HG03521 (cell line): ENCODE measurements at regions not wholly inside any gene's neighbourhood (a gene's known extent, or its start where the extent isn't known, plus 50 kb on each side); places are given as distances from the start of the nearest gene placed in this dataset.
"Not testable (repeated sequence)": the region's sequence is repeated elsewhere in the genome, so short reads cannot be mapped to it uniquely, and the experiment has no call there.

ENCODE experiments used
- ATAC-seq: cut with Tn5 transposase; IDR thresholded peaks from one replicate; pipeline ENCODE4 v1.9.1; 2021; ENCODE audit warnings: mild to moderate bottlenecking, moderate library complexity; ENCODE audit not compliant: unreplicated experiment

DNA sequence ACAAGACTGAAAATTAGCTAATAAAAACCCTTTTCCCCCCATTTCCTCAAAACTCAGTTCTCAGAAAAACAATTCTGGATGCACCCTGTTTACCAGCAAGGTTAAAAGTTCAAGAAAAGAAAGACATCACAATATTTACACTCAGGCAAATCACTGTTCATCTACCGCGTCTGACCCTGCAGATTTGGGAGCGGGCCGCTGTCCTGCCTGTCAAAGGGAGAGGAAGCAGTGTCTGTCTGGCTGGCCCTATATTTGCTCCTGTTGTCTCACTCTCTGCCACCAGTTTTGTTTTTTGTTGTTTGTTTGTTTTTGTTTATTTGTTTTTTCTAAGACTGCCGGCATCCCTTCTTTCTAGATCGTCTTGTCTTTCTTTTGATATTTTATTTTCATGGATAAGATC lies 299.4 kb downstream of the BCL2L11 start:
- not testable (repeated sequence) for ATAC-seq

DNA sequence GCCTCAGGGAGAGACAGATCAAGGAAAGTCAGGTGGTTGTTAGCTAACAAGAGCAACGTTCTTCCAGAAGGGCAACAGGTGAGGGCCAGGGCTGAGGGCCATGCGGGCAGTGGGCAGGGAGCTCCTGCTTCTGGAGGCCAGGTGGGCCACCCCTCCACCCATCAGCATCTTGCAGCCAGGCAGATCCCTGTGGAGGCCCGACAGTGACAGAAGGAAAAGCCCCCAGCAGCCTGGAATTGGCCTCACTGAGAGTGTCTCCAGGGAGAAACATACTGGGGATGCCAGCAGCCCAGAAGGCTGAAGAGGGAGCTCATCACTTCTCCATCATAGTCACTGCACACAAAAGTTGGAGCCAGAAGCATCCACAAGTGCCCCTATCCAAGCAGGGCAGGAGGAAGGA lies 300.1 kb downstream of the BCL2L11 start:
- not testable (repeated sequence) for ATAC-seq

DNA sequence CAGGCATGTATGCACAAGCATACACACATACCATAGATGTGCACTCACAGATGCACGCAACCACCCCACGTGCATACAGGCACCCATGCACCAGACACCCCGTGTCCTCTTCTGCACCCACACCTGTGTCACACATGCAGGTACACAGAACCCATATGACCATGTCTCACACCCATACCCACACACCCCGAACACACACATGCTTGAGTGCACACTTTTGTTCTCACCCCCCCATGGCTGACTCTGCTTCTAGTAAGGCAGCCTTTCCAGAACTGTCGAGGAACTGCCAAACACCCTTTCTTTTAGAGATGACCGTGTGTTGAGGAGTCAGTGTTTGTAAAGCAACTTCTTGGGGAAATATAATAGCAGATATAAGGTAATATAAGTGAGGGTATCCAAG lies 301.2 kb downstream of the BCL2L11 start:
- not testable (repeated sequence) for ATAC-seq

DNA sequence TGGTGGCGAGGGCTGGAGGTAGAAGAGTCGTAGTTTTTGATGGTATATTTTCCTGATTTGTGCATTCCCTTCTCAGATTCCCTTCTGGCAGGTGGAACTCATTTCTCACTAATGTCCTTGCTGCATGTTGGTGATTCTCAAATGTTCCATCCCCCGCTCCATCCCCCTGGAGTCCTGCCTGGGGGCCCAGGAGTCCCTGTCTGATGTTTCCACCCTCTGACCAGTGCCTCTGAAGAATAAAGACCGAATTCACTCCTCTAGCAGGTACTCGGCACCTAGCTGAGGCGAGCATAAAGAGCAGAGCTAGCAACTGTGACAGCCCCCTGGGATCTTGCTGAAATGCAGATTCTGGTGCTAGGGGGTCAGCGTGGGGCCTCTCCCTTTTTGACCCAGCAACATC lies 301.8 kb downstream of the BCL2L11 start:
- ATAC-seq, result not testable (repeated sequence)

DNA sequence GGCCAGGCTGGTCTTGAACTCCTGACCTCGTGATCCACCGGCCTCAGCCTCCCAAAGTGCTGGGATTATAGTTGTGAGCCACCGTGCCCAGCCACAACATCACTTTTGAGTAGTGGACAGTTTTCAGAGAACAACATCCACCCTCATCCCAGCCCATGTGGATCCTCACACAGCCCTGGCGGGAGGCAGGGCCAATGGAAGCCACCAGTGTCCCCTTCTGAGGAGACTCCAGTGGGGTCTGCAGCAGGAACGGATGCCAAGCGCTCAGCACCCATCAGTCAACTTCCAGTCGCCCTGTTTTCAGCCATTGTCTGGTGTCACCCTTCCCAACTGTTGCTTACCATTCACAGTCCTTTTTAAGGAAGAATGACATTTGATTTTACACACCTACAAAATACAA lies 302.5 kb downstream of the BCL2L11 start:
- ATAC-seq, result not testable (repeated sequence)

DNA sequence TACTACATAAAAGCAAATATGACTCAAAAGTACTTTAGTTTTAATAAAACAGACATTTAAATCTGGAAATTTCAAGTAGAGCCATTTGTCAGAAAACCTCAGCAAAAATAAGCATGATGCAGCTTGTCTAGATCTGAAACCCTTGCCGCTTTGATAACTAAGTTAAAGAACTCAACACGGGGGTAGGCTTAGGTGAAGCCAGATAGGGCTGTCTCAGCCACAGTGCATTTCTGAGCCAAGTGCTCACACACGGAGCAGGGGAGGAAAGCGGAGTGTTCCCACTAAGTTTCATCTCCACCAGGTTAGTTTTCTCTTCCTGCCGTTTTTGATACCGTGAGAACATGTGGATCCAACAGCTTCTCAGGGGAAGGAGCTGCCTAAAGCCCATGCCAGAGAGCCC lies 303.5 kb downstream of the BCL2L11 start:
- ATAC-seq, result not testable (repeated sequence)

DNA sequence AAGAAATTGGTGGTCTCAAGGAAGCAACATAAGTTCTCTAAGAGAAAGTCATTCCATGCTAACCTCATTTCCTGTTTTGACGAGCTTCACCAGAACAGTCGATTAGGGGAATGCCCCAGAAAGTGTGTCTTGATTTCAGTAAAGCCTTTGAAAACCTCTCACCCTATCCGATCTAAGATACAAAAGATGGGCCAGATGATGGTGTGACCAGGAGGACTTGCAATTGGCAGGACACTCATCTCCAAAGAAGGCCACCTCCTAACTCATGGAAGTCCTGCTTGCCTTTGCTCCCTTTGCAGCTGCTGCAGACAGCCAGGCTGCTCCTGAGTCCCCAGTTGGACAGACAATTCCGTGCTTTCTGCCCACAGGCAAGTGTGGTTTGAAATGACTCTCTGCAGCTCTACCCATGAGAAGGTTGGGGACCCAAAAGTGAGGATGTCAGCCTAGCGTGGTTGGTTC lies 304.2 kb downstream of the BCL2L11 start:
- peak; percentile 55 for ATAC-seq

DNA sequence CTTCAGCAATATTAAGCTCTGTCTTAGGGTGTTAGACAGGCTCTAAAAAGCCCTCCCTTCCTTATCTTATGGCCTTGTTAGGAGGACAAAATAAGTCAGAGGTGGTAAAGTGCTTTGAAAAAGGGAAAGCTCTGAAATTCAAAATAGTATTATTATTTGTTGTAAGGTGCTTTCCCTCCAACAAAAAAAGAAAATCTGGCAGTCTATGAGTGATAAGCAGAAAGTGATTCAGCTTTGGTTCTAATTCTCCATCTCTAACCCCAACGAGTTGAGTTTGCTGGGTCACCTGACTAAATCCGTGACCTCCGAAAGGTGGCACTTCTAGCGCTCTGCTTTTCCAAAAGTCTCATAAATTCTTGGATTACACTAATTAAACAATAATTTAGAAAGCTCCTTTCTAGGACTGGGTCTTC lies 305.1 kb downstream of the BCL2L11 start:
- not testable (repeated sequence) for ATAC-seq

DNA sequence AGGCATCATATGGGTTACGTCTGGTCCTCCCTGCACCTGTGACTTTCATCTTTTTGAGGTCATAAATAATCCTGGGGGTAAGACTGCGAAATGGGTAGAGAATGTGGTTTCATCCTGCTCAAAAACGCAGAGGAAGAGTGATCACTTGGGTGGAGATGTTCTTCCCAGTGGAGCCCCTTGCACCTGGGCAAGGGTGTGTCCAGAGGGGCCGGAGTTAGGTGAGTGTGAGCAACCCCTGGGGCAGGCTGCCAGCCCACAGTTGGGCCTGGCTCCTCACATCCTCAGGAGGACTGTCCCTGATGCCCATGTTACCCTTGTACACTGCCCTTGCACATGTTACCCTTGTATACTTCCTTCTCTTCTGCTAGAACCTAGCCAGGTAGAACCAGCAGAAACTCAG lies 306.6 kb downstream of the BCL2L11 start:
- ATAC-seq, result not testable (repeated sequence)

DNA sequence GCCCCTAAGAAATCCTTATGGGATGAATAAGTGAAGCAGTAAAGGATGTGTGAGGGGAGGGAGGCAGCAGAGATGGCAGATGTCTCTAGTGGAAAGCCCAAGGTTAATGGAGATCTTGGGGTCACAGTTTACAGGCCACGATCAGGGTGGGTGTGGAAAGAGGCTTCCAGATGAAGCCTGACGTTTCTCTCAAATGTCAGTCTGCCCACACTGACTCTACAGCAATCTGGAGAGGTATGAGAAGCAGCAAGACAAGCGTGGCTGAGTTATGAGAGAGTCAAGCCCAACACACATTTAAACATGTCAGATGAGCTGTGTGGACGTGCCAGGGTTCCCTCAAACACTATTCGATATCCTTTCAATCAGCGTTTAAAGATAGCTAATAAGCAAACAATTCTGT lies 308.2 kb downstream of the BCL2L11 start:
- not testable (repeated sequence) for ATAC-seq

DNA sequence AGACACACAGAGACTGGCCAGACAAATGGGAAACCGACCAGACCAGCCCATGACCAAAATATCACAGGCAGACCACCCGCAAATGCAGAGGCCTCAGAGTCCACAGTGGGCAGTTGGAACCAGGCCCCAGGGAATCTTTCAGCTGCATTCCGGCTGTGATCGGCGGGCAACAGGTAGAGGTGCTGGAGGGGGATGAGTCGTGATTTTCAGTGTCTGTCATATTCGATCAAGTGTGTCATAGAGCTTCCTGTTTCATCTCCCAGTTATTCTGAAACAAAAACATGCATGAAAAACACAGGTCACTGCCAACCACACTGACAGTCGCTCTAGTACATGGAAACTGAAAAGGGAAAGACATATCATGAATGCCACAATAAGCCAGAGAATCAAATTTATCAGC lies 308.6 kb downstream of the BCL2L11 start:
- not testable (repeated sequence) for ATAC-seq

DNA sequence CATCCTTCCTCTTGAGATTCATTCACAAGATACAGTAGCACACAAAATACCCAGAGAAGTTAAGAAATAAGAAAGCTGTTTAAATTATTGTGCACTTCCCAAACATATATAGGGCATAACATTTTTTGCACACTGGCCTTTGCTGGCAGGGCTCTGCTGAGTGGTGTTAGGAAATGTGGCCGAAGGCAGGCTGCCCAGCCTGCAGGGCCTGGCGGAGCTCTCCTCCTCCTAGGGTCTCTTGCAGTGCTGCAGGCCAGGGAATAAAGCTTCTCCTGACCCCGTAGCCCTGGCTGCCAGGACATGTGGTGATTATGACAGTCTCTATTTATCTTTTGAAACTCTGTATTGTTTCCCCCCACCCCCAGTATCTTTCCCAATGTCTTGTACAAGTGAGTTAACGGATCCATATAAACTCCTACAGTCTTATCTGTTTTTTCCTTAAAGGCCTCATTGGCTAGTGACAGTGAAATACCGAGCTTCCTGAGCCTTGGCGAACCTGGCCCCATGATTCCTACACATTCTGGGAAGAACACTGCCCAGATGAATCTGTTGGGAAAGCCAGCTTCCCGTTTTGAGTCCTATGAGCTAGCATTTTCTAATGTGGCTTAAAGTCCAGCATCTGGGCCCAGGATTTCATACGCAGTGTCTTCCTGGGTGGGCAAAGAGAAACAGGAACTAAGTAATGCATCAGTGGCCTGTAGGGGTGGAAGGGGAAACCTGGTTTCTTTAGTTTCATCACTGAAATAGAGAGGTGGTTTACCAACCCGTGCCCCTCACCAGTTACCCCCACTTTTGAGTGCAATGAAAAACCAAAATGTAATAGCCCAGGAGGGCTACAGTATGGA lies 310.3 kb downstream of the BCL2L11 start:
- peak; percentile 47 for ATAC-seq

DNA sequence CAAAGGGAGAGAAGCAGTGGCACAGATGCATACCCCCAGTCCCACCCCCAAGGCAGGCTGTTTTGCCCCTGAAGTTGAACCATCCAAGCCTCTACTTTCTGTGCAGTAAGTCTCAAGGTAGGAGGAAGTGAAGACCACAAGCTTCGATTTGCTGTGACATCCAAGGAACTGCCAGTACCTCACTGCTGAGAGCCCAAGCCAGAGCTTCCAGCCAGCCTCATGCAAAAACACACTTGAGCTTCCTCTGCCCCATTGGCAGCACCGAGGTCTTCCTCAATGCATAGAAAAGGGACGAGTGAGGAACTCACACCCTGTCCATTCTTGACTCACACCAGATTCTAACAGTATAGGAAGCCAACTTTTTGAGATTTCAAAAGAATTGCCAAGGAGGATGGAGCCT lies 311.7 kb downstream of the BCL2L11 start:
- not testable (repeated sequence) for ATAC-seq

DNA sequence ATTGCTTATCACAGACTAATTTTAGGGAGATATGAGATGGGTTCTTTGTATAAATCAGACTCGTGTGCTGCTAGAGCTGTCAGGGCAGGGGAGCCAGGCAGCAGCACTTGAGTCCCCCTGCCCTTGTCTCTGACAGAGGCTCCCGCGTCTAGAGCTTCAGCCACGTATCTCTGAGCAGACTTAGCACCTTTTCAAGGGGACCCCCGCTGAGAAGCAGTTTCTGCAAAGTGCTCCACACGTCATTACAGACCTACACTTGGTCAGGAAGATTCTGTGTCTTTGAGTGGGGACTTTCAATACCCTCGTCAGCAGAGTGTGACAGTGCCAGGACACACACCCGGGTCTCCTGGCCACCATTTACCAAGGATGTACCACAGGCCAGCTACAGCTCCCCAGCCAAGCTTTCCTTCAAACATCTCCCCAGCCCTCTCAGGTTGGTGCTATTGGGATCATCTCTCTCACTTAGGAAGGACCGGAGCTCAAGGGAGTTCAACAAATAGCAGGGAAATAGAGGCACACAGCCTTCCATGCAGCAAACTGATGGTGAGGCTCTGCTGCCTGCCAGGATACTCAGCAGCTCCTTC lies 312.3 kb downstream of the BCL2L11 start:
- ATAC-seq, result not testable (repeated sequence)

DNA sequence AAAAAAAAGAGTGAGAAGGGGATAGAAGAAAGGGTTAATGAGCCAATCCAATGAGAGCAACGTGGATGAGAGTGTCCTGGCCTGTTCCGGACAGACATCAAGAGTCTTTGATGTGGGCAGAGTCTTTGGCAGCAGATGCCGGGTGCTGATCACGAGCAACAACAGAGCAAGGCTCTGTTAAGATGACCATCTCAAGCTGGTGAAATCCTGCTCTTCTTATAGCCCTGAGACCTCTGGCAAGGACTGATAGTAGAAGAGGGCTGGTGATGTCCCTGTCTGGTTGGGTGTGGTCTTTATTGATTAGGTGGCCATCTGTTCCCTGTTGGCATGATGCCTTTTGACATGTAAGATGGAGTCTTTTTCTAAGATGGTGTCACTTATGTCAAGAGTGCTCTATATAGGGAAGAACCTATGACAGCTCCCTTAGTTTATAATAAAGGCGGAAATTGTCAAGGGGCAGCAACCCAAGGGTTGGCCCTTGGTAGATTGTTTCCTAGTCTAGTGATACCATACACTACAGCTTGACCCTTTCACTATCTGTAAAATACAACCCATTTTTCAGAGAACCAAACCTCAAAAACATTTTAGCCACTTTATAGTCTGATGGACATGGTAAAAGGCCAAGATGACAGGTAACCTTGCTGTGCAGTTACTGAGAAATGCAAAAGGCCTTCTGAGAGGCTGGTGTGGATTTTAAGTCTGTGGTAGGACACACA lies 313.3 kb downstream of the BCL2L11 start:
- ATAC-seq, result not testable (repeated sequence)

DNA sequence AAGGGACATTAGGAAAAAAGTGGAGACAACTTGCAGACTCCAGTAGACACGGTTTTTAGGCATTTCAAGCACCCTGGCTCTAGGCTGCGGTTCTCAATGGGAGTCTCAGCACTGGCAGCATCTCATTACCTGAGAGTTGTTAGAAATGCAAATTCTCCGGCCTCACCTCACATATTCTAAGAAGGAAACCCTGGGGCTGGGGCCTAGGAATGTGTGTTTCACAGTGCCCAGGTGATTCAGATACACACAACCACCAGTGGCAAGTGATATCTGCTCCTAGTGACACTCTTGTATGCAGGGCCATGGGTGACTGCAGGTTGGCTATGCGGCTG lies 313.9 kb downstream of the BCL2L11 start:
- not testable (repeated sequence) for ATAC-seq

DNA sequence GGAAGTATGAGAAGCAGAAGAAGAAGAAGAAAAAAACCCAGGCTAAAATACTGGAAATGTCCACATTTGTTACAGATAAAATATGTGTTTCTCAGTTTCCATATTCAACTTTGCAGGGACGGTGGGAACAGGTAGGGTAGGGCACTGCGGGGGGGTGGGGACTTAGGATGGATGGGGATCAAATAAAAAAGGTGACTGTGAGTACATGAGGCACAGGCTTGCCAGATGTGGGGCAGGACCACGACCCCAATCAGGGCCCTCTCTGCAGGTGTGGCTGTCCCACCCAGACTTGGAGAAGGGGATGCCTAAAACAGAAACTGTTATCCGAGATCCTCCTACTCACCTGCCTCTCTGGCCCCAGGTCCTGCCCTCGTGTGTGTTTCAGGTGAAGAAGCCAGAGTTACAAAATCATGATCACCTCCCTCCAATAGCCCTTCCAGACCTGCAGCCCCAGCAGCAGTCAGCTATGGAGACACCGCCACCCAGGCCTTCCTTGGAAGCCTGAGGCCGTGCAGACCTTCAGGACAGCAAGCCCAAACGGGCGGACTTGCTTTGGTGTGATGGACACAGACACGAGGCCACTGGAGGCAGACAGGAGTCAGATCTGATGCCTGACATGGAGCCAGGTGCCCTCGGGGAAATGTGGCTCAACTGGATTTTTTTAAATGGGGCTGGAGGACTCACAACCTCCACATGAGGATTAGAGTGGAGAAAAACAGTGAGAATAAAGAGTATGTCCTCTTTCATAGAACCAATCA lies 315.0 kb downstream of the BCL2L11 start:
- not testable (repeated sequence) for ATAC-seq

DNA sequence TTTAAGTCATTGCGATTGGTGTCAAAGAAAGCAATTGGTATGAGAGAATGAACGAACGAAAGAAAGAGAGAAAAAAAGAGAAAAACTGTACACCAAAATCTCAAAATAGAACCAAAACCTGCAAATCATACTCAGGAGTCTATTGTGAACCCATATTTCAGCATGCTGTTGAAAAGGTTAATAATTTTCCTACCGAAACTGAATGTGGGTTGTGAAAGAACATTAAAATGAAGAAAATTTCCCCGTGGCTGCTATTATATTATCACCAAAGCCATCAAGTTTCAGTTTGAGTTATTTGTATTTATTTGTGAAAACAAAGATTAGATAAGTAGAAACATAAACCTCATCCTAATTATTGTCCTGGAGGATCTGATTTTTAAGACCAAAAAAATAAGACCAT lies 315.7 kb downstream of the BCL2L11 start:
- ATAC-seq, result peak; percentile 35

DNA sequence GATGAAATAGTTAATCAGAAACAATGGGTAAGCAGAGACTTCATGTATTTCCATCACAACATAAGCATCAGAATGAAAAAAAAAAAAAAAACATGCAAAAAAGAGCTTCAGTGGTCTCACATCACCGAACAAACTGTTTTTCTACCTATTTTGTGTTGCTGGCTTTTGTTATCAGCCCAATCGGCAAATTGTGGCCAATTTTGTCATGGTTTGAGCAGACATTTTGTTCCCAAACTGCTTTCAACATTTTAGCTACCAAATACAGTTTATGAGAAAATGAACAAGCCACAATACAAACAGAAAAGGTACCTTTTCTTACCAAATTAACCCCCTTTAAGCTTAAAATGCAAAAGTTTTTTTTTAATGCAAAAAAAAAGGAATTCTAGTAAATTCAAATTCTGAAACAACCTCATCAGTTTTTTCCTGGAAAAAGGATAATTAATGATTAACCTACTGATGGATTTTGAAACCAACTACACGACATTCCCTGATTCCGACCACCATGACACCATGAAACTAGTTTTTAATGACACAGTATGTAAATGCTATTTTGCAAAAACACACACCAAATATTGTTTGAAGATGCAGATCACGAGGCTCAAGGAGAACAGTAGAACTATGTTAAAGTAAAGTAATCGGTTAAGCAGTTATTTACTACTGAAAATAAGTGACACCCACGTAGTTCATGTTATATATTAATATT lies 316.7 kb downstream of the BCL2L11 start:
- not testable (repeated sequence) for ATAC-seq

DNA sequence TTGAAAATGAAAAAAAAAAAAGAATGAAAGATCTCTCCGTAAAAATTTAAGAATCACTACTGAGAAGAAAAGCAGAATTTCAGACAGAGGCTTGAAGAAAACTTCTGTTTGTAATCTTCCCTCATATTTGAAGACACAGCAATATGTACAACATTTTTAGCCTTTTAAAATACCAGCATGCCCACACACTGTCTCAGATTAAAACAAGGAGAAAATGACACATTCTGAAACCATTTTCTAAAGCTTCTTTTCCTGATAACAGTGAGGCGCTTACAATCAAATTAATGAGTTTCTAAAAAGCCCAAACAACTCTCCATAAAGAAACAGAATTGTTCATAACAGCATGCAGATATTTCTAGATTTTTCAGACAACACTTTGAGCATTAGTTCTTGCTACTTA lies 317.4 kb downstream of the BCL2L11 start:
- not testable (repeated sequence) for ATAC-seq
